ENCODE measurements at regions not wholly inside any gene's neighbourhood (a gene's known extent, or its start where the extent isn't known, plus 50 kb on each side); places are given as distances from the start of the nearest gene placed in this dataset.

DNA sequence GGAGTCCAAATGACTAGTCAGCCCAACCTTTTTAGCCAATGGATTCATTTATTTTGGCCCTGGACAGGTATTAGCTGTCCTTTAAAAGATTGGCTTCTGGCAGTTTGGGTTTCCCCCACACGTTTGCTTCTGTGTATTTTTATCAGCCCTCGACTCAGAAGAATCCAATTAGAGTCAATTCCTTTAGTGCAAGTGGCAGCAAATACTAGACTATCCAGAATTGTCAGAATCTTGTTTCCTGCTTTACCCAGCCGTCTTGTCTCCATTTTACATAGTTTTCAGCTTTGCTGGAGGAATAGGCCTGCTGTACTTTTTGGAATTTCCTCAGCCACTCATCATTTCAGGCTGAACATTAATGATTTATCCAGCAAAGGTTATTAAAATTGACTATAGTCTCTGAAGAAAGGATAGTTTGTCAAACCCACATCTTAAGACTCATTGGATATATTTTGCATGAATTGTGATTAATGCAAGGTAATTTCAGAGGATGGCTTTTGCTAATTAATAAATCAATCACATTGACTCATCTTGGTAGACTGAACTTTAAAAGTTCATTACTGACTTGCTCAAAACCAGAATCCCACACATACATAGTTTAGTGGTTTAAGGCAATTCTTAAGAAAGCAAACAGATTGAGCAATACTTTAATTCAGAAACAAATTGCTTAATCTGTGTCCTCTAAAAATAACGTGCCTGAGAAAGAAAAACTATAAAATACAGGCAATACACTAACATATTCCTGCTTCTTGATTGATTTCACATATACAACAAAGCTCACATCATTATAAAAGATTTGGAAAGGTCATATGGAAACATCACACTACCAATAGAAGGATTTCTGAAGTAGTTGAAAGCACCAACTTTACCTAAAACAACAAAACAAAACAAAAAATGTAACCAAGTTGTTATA lies 62.9 kb upstream of the ZNF217 start:
- TF ChIP-seq, protein P1, sequence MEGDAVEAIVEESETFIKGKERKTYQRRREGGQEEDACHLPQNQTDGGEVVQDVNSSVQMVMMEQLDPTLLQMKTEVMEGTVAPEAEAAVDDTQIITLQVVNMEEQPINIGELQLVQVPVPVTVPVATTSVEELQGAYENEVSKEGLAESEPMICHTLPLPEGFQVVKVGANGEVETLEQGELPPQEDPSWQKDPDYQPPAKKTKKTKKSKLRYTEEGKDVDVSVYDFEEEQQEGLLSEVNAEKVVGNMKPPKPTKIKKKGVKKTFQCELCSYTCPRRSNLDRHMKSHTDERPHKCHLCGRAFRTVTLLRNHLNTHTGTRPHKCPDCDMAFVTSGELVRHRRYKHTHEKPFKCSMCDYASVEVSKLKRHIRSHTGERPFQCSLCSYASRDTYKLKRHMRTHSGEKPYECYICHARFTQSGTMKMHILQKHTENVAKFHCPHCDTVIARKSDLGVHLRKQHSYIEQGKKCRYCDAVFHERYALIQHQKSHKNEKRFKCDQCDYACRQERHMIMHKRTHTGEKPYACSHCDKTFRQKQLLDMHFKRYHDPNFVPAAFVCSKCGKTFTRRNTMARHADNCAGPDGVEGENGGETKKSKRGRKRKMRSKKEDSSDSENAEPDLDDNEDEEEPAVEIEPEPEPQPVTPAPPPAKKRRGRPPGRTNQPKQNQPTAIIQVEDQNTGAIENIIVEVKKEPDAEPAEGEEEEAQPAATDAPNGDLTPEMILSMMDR (IDR thresholded peaks at IDR 0.05): no peak
- peak; percentile 24 to 73 for TF ChIP-seq POLR2AphosphoS5 (IDR thresholded peaks at IDR 0.05; ENCODE audit: insufficient read depth in 1 of 2, low read depth in 1 of 2)
- no peak for TF ChIP-seq POLR2A (IDR thresholded peaks at IDR 0.05)

All from vagina (tissue), 2 donors.